SU-DHL-6 (cell line): ENCODE measurements at regions not wholly inside any gene's neighbourhood (a gene's known extent, or its start where the extent isn't known, plus 50 kb on each side); places are given as distances from the start of the nearest gene placed in this dataset.
"Not testable (repeated sequence)": the region's sequence is repeated elsewhere in the genome, so short reads cannot be mapped to it uniquely, and the experiment has no call there.

ENCODE experiments used
- H2AFZ ChIP-seq: fragments of 200-600 bp; sonication (generic); 2 replicates; pipeline ENCODE4 v1.6.1; 2014; ENCODE audit warnings: low read depth, mild to moderate bottlenecking, moderate library complexity, mixed read lengths, antibody characterized with exemption, low read length; ENCODE audit not compliant: severe bottlenecking
- H3F3A ChIP-seq: fragments of 200-600 bp; shearing (Covaris generic); 2 replicates; pipeline ENCODE4 v1.6.0; 2016; ENCODE audit warnings: antibody characterized with exemption, mild to moderate bottlenecking; ENCODE audit not compliant: insufficient read depth
- H3K27ac ChIP-seq: fragments of 200-600 bp; sonication (generic); 2 replicates; pipeline ENCODE4 v1.5.1; 2016; ENCODE audit warnings: low read depth, mild to moderate bottlenecking, low read length, moderate library complexity, mixed read lengths
- H3K27me3 ChIP-seq: fragments of 200-600 bp; sonication (generic), shearing (Covaris generic); 2 replicates; pipeline ENCODE4 v1.6.0; 2014; ENCODE audit warnings: mild to moderate bottlenecking, low read length
- H3K36me3 ChIP-seq: fragments of 200-600 bp; sonication (generic); 2 replicates; pipeline ENCODE4 v1.6.1; 2014; ENCODE audit warnings: mild to moderate bottlenecking, low read length, mixed read lengths
- H3K4me2 ChIP-seq: fragments of 300-600, 200-600 bp; shearing (Covaris generic), sonication (generic); 2 replicates; pipeline ENCODE4 v1.6.0; 2014; ENCODE audit warnings: low read length, low read depth, mild to moderate bottlenecking; ENCODE audit not compliant: poor library complexity, severe bottlenecking
- H3K4me3 ChIP-seq: fragments of 200-600 bp; sonication (generic); 2 replicates; pipeline ENCODE4 v1.5.1; 2014; ENCODE audit warnings: antibody characterized with exemption, low read length, mild to moderate bottlenecking, mixed read lengths; ENCODE audit not compliant: insufficient read depth, poor library complexity, severe bottlenecking
- H3K79me2 ChIP-seq: fragments of 200-600 bp; sonication (generic); 2 replicates; pipeline ENCODE4 v1.6.1; 2014; ENCODE audit warnings: mild to moderate bottlenecking, low read length, moderate library complexity; ENCODE audit not compliant: insufficient read depth
- H3K9ac ChIP-seq: fragments of 200-600 bp; sonication (generic); 2 replicates; pipeline ENCODE4 v1.7.0; 2014; ENCODE audit warnings: mild to moderate bottlenecking, low read length
- H3K9me2 ChIP-seq: fragments of 200-600 bp; sonication (generic); replicated peaks from 2 replicates; pipeline ENCODE4 v1.6.1; 2014; ENCODE audit warnings: low read length; ENCODE audit not compliant: insufficient read depth
- H3K9me3 ChIP-seq: fragments of 200-600 bp; sonication (generic); 2 replicates; pipeline ENCODE4 v1.6.1; 2014; ENCODE audit warnings: low read length, mixed read lengths; ENCODE audit not compliant: insufficient read depth
- H4K20me1 ChIP-seq: fragments of 200-600 bp; sonication (generic); 2 replicates; pipeline ENCODE4 v1.6.1; 2014; ENCODE audit warnings: low read depth, mild to moderate bottlenecking, antibody characterized with exemption, low read length, moderate library complexity, mixed read lengths
- EZH2phosphoT487 ChIP-seq: fragments of 200-600 bp; sonication (generic), shearing (Covaris generic); conservative IDR thresholded peaks from 2 replicates; pipeline ENCODE4 v1.6.1; 2018; ENCODE audit warnings: mild to moderate bottlenecking, antibody characterized with exemption, low read length, moderate library complexity, mixed read lengths
- TF ChIP-seq, protein P1 (sequence below): fragments of 200-600 bp; sonication (generic); IDR thresholded peaks from one replicate; pipeline ENCODE4 v1.5.1; 2017; ENCODE audit warnings: antibody characterized with exemption, mild to moderate bottlenecking, low read length, moderate library complexity; ENCODE audit not compliant: insufficient read depth, poor library complexity, severe bottlenecking

DNA sequence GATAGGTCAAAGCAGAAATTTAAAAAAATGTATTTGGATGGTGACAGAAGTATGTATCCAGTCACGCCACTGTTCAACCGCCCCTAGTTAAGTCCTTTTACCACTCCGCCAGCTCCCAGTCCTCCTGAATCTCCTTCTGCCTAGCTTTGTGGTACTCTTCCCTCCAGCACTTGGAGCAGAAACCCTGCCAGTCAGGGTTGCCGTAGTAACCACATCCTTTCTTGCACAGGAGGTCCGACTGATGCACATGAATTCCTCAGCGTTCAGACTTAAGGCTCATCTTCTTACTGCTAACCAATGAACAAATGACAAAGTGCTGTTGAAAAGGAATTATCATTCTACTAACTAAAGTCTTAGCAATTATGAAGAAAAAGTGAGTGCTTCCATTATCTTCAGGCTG lies 175.3 kb upstream of the KCTD7 start:
- Histone ChIP-seq H4K20me1 (no peaks in the 10 kb centered on the region), H2AFZ (no peak overlapping the region), H3K9me3 (no peaks in the 10 kb centered on the region), H3K4me3 (no peak overlapping the region), H3K27ac (no peak overlapping the region), H3F3A (no peaks in the 10 kb centered on the region), H3K4me2 (no peak overlapping the region), H3K36me3 (no peaks in the 10 kb centered on the region), H3K9me2 (no peaks in the 10 kb centered on the region), H3K79me2 (no peaks in the 10 kb centered on the region), H3K27me3 (no peaks in the 10 kb centered on the region), H3K9ac (no peak overlapping the region)
- no peak for TF ChIP-seq EZH2phosphoT487
- TF ChIP-seq, protein P1, sequence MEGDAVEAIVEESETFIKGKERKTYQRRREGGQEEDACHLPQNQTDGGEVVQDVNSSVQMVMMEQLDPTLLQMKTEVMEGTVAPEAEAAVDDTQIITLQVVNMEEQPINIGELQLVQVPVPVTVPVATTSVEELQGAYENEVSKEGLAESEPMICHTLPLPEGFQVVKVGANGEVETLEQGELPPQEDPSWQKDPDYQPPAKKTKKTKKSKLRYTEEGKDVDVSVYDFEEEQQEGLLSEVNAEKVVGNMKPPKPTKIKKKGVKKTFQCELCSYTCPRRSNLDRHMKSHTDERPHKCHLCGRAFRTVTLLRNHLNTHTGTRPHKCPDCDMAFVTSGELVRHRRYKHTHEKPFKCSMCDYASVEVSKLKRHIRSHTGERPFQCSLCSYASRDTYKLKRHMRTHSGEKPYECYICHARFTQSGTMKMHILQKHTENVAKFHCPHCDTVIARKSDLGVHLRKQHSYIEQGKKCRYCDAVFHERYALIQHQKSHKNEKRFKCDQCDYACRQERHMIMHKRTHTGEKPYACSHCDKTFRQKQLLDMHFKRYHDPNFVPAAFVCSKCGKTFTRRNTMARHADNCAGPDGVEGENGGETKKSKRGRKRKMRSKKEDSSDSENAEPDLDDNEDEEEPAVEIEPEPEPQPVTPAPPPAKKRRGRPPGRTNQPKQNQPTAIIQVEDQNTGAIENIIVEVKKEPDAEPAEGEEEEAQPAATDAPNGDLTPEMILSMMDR = no peak

DNA sequence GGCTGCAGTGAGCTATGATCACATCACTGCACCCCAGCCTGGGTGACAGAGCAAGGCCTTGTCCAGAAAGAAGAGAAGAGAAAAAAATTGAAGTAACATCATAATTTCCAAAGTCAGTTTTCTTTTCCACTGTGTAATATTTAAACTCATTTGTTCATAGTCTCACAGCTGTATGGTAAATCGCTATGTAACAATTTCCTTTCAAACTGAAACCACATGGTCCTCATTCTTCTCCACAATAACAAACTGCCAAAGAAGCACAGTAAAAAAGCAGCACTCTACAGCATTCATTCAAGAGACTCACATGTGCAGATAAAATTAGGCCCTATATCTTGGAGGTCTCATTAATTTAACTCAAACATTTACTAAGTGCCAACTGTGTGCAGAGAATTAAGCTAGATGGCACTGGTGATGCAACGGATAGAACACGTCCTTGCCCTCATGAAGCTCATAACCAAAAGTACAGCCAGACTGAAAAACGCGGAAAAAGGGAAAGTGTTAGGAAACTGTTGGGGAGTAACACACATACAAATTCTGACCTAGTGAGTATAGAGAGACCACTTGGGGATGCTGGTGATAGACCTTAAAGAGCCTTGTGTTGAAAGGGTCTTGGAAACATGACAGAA lies 174.0 kb upstream of the KCTD7 start:
- Histone ChIP-seq H3K79me2 (no peaks in the 10 kb centered on the region), H3K9me3 (no peaks in the 10 kb centered on the region), H4K20me1 (no peaks in the 10 kb centered on the region), H3K36me3 (no peaks in the 10 kb centered on the region), H3K9me2 (no peaks in the 10 kb centered on the region), H2AFZ (no peak overlapping the region), H3K27ac (no peak overlapping the region), H3K9ac (no peak overlapping the region), H3K4me3 (no peak overlapping the region), H3F3A (no peaks in the 10 kb centered on the region), H3K4me2 (no peak overlapping the region), H3K27me3 (no peaks in the 10 kb centered on the region)
- TF ChIP-seq, protein P1 = no peak
- no peak for TF ChIP-seq EZH2phosphoT487

DNA sequence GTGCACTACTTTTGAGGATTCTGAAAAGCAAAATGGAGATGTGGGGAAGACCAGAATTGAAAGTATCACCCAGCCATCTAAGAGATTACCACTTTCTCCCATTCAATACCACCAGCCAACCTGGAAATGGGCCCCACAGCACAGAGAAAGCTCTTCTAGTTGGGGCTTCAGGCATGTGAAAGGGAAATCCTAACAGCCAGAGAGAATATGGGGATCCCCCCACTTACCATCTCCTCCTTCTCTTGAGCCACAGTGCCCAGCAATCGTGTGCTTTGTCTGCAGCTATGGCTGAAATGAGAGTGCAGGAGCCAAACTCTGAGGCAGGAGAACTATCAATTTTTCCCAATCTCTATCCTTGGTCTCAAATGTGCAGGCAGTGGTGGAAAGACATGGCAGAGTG lies 173.2 kb upstream of the KCTD7 start:
- not testable (repeated sequence) for H3K9ac ChIP-seq, H3K36me3 ChIP-seq, H2AFZ ChIP-seq, H3K9me2 ChIP-seq, H3K4me2 ChIP-seq, H3K79me2 ChIP-seq, H3K27ac ChIP-seq, H3K27me3 ChIP-seq, H3K4me3 ChIP-seq, H3F3A ChIP-seq, H4K20me1 ChIP-seq, H3K9me3 ChIP-seq

DNA sequence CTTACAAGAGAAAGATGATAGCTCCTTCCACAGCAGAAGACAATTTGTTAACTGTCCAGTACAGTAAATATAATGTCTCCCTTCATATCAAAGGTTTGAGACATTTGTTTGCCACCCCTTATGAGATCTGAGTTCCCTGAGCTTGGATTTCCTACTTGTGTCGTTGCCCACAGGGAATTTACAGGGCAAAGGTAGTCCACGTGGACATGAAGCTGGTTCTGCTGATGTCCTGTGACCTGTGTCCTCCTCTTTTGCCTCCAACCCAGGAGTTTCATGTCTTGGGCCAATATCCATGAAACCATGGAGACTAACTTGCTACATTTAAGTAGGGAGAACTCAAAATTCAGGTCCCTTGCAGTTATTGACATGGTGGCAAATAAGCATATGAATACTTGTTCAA lies 172.2 kb upstream of the KCTD7 start:
- H3K36me3 ChIP-seq, H3K9me3 ChIP-seq, H3K27me3 ChIP-seq, H2AFZ ChIP-seq, H4K20me1 ChIP-seq, H3K9me2 ChIP-seq, H3F3A ChIP-seq, H3K4me2 ChIP-seq, H3K4me3 ChIP-seq, H3K79me2 ChIP-seq, H3K27ac ChIP-seq, H3K9ac ChIP-seq: not testable (repeated sequence)

DNA sequence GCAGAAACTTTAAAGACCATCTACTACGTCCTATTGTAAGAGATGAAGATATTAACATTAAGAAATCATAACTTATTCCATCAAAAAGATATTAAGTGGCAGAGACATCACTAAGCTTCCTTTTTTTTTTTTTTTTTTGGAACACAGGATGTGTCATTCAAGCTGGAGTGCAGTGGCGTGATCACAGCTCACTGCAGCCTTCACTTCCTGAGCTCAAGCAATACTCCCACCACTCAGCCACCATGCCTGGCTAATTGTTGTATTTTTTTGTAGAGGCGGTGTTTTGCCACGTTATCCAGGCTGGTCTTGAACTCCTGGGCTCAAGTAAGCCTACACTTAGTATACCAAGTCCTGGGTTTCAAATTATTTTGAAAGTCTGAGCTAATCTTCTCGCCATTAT lies 169.7 kb upstream of the KCTD7 start:
- not testable (repeated sequence) for H3K79me2 ChIP-seq, H3K27me3 ChIP-seq, H2AFZ ChIP-seq, H4K20me1 ChIP-seq, H3K36me3 ChIP-seq, H3K9me3 ChIP-seq, H3K9ac ChIP-seq, H3K4me3 ChIP-seq, H3K9me2 ChIP-seq, H3F3A ChIP-seq, H3K4me2 ChIP-seq, H3K27ac ChIP-seq

DNA sequence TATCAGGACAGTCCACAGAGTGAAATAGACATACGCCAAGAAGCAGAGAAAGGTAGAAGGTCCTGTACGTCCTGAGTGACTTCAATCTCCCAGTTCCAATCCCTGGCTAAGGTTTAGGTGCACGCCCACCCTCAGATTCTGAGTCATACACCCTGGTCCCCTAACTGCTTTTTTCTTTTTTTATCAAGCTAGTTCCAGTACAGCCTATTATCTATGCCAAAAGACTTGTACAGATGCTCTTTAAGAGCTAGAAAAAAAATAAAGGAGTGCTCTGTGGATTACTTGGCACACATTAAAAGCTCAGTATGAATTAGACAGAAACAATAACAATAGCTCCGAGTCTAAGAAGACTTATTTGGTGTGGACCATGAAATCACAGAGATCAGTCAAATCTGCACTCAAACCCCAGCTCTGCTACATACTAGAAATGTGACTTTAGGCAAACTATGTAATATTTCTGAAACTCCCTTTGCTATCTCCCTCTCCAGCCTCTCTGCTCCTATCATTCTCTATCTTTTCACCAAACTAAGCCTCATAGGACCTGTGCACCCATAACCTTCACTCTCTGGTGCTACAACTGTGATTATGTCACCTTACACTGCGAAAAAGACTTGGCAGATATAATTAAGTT lies 168.8 kb upstream of the KCTD7 start:
- not testable (repeated sequence) for H3K9ac ChIP-seq, H3K79me2 ChIP-seq, H3K27me3 ChIP-seq, H3F3A ChIP-seq, H3K27ac ChIP-seq, H3K4me2 ChIP-seq, H3K9me3 ChIP-seq, H4K20me1 ChIP-seq, H3K36me3 ChIP-seq, H2AFZ ChIP-seq, H3K4me3 ChIP-seq, H3K9me2 ChIP-seq
